ENCODE measurements at regions not wholly inside any gene's neighbourhood (a gene's known extent, or its start where the extent isn't known, plus 50 kb on each side); places are given as distances from the start of the nearest gene placed in this dataset.

GRCh38 chr3:43786526-43787305, 96.0 kb downstream of the ABHD5 start:
- Histone ChIP-seq H3K27me3 (ENCODE audit: insufficient read depth, low read depth, low read length) (no peaks in the 10 kb centered on the region), H3K9me3 (ENCODE audit: low read length) (no peaks in the 10 kb centered on the region), H3K27ac (ENCODE audit: low read length) (no peak overlapping the region), H2AFZ (ENCODE audit: low read depth, low read length) (no peak overlapping the region), H3F3A (ENCODE audit: insufficient read depth, low read length, poor library complexity, severe bottlenecking) (no peaks in the 10 kb centered on the region), H3K79me2 (replicated peaks; ENCODE audit: insufficient read depth, low read length) (no peaks in the 10 kb centered on the region), H3K4me3 (ENCODE audit: low read length) (no peak overlapping the region), H3K9me2 (ENCODE audit: insufficient read depth, low read length) (no peaks in the 10 kb centered on the region), H4K20me1 (ENCODE audit: insufficient read depth) (no peaks in the 10 kb centered on the region), H3K36me3 (ENCODE audit: insufficient read depth, low read length) (no peaks in the 10 kb centered on the region), H3K9ac (ENCODE audit: low read length) (no peak overlapping the region), H3K4me2 (ENCODE audit: low read length) (no peak overlapping the region)
- TF ChIP-seq REST (IDR thresholded peaks at IDR 0.05; ENCODE audit: borderline replicate concordance) = no peak
- no peak for TF ChIP-seq TAF1 (IDR thresholded peaks at IDR 0.05; ENCODE audit: low read depth)
- TF ChIP-seq EP300 (conservative IDR thresholded peaks at IDR 0.05; ENCODE audit: poor library complexity, severe bottlenecking) = no peak

GRCh38 chr3:43787330-43787729, 96.6 kb downstream of the ABHD5 start:
- Histone ChIP-seq H3K9me3 (ENCODE audit: low read length) (no peaks in the 10 kb centered on the region), H3K79me2 (replicated peaks; ENCODE audit: insufficient read depth, low read length) (no peaks in the 10 kb centered on the region), H3K36me3 (ENCODE audit: insufficient read depth, low read length) (no peaks in the 10 kb centered on the region), H3K4me3 (ENCODE audit: low read length) (no peak overlapping the region), H3F3A (ENCODE audit: insufficient read depth, low read length, poor library complexity, severe bottlenecking) (no peaks in the 10 kb centered on the region), H3K27ac (ENCODE audit: low read length) (no peak overlapping the region), H3K9me2 (ENCODE audit: insufficient read depth, low read length) (no peaks in the 10 kb centered on the region), H2AFZ (ENCODE audit: low read depth, low read length) (no peak overlapping the region), H3K27me3 (ENCODE audit: insufficient read depth, low read depth, low read length) (no peaks in the 10 kb centered on the region), H3K4me2 (ENCODE audit: low read length) (no peak overlapping the region), H3K9ac (ENCODE audit: low read length) (no peak overlapping the region), H4K20me1 (ENCODE audit: insufficient read depth) (no peaks in the 10 kb centered on the region)
- TF ChIP-seq POLR2AphosphoS5 (IDR thresholded peaks at IDR 0.05) (no peak), CTCF (IDR thresholded peaks at IDR 0.05; ENCODE audit: poor library complexity, severe bottlenecking) (no peak), EZH2 (IDR thresholded peaks at IDR 0.05; ENCODE audit: borderline replicate concordance, insufficient read depth, low read length, poor library complexity, severe bottlenecking) (no peak), TAF1 (IDR thresholded peaks at IDR 0.05; ENCODE audit: low read depth) (no peak), MXI1 (conservative IDR thresholded peaks at IDR 0.05; ENCODE audit: poor library complexity, severe bottlenecking) (no peak), RAD21 (conservative IDR thresholded peaks at IDR 0.05) (no peak), EP300 (conservative IDR thresholded peaks at IDR 0.05; ENCODE audit: poor library complexity, severe bottlenecking) (no peak), REST (IDR thresholded peaks at IDR 0.05; ENCODE audit: borderline replicate concordance) (no peak), SMC3 (conservative IDR thresholded peaks at IDR 0.05; ENCODE audit: poor library complexity) (no peak)

Data from neural cell (in vitro differentiated cells).